Right ventricle myocardium inferior (tissue), 1 donor: ENCODE measurements at regions not wholly inside any gene's neighbourhood (a gene's known extent, or its start where the extent isn't known, plus 50 kb on each side); places are given as distances from the start of the nearest gene placed in this dataset.
"Not testable (repeated sequence)": the region's sequence is repeated elsewhere in the genome, so short reads cannot be mapped to it uniquely, and the experiment has no call there.

ENCODE experiments used
- ATAC-seq: fragments of 200-7000 bp; cut with Tn5 transposase; one replicate; pipeline ENCODE4 v1.9.1; 2020; ENCODE audit warnings: mild to moderate bottlenecking, moderate library complexity
- DNase-seq: peaks from one replicate; pipeline ENCODE4 v3.0.0; 2021; ENCODE audit errors: missing footprints
- intact Hi-C: fragments of 100-400 bp; cut with DNase I; formaldehyde crosslinking; loops from one replicate; pipeline ENCODE4 v1.11.0; 2022
- donor health status: DM: no; HTN: yes; CAD: no; lungs with severe emphysema.

GRCh38 chr5:101206534-101206933 is 303.5 kb upstream of the ST8SIA4 start:
- ATAC-seq = no peak
- intact Hi-C loops = no loop called here
- DNase-seq = no peak

GRCh38 chr5:101205065-101205464 is 302.0 kb upstream of the ST8SIA4 start:
- ATAC-seq, DNase-seq, intact Hi-C loops: not testable (repeated sequence)

- intact Hi-C loops, ATAC-seq, DNase-seq: not testable (repeated sequence)
Observed at GRCh38 chr5:101180365-101180764, 277.3 kb upstream of the ST8SIA4 start.

- DNase-seq = no peak
- ATAC-seq = no peak
- intact Hi-C loops = no loop called here
Observed at GRCh38 chr5:101176605-101177004, 273.5 kb upstream of the ST8SIA4 start.

GRCh38 chr5:101174981-101175380 is 271.9 kb upstream of the ST8SIA4 start:
- ATAC-seq = no peak
- intact Hi-C loops = no loop called here
- no peak for DNase-seq

- intact Hi-C loops = no loop called here
- ATAC-seq (no peak), DNase-seq (no peak)
Observed at GRCh38 chr5:101163088-101163487, 260.0 kb upstream of the ST8SIA4 start.

GRCh38 chr5:101160002-101160401 is 256.9 kb upstream of the ST8SIA4 start:
- DNase-seq = no peak
- no peak for ATAC-seq
- intact Hi-C loops = no loop called here

GRCh38 chr5:101159006-101159405 is 255.9 kb upstream of the ST8SIA4 start:
- intact Hi-C loops = no loop called here
- ATAC-seq (no peak), DNase-seq (no peak)

- intact Hi-C loops = no loop called here
- no peak for DNase-seq
- no peak for ATAC-seq
Observed at GRCh38 chr5:101153526-101153925, 250.4 kb upstream of the ST8SIA4 start.

- ATAC-seq (no peak), DNase-seq (no peak)
- intact Hi-C loops = no loop called here
Observed at GRCh38 chr5:101143526-101143925, 240.4 kb upstream of the ST8SIA4 start.

GRCh38 chr5:101142102-101142501 is 239.0 kb upstream of the ST8SIA4 start:
- intact Hi-C loops = no loop called here
- no peak for ATAC-seq

GRCh38 chr5:101136454-101136853 is 233.4 kb upstream of the ST8SIA4 start:
- ATAC-seq (no peak), DNase-seq (no peak)
- intact Hi-C loops = no loop called here

More at GRCh38 chr5:101142102-101142501, 239.0 kb upstream of the ST8SIA4 start:
- no peak for DNase-seq

- no peak for ATAC-seq
- DNase-seq = no peak
- intact Hi-C loops = no loop called here
Observed at GRCh38 chr5:101123363-101123762, 220.3 kb upstream of the ST8SIA4 start.

GRCh38 chr5:101112645-101113044 is 209.6 kb upstream of the ST8SIA4 start:
- intact Hi-C loops = no loop called here
- ATAC-seq (no peak), DNase-seq (no peak)

GRCh38 chr5:101103874-101104273 is 200.8 kb upstream of the ST8SIA4 start:
- ATAC-seq = no peak
- DNase-seq = no peak
- intact Hi-C loops = no loop called here

- no peak for ATAC-seq
- DNase-seq = no peak
- intact Hi-C loops = no loop called here
Observed at GRCh38 chr5:101102506-101102905, 199.4 kb upstream of the ST8SIA4 start.

GRCh38 chr5:101091902-101092301 is 188.8 kb upstream of the ST8SIA4 start:
- no peak for DNase-seq
- intact Hi-C loops = no loop called here
- no peak for ATAC-seq

GRCh38 chr5:101084353-101084752 is 181.3 kb upstream of the ST8SIA4 start:
- DNase-seq = no peak
- intact Hi-C loops = no loop called here
- ATAC-seq = no peak

- no peak for DNase-seq
- ATAC-seq = no peak
- intact Hi-C loops = no loop called here
Observed at GRCh38 chr5:101080462-101081240, 177.6 kb upstream of the ST8SIA4 start.

- DNase-seq = no peak
- no peak for ATAC-seq
- intact Hi-C loops = no loop called here
Observed at GRCh38 chr5:101068298-101068697, 165.2 kb upstream of the ST8SIA4 start.

GRCh38 chr5:101067429-101067828 is 164.3 kb upstream of the ST8SIA4 start:
- DNase-seq (no peak), ATAC-seq (no peak)
- intact Hi-C loops = no loop called here
